ENCODE measurements at regions not wholly inside any gene's neighbourhood (a gene's known extent, or its start where the extent isn't known, plus 50 kb on each side); places are given as distances from the start of the nearest gene placed in this dataset.

DNA sequence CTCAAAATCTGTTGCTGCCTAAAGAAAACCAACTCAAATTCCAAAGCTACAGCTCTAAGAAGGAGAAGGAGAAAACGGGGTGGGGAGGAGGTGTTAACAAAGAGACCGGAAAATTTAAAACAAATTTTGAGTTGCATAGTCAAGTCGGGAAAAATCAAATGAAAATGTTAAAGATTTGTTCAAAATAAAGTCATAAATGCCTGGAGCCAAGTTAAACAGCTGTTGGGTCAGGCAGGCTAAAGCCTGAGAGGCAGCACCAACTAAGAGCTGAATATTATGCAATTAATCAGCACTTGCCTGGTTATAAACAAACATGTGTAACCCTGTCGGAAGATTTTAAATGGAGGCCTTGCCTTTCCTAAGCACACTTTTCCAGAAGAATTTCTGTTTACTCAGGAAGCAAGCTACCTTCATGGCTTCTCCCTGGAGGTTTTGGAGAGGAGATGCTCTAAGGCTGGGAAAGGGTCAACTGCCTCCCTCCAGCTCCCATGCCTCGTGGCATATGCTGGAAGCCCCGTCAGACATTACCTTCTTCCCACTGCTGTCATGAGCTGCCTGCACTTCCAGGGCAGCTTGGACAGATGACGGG, 270.5 kb downstream of the DMRT2 start:
- DNase-seq = peak in 2 of 3 donors; percentile 23 to 66

DNA sequence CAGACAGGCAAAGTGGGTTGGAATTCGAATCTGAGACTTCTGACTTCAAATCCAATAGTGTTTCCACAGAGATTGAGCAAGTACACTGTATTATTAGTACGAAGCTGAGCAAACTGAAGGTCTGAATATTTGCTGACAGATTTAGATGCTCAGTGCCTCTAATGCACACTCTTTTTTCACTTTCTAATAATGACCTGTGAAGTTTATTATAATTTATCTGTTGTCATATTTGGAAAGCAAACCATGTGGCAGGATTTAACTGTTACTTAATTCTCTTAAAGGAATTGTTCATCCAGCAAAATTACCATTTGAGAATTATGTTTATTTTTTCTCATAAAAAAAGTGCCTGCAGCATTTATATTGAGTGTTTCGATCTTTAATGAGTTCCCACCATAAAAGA, 277.3 kb downstream of the DMRT2 start:
- no peak for DNase-seq

DNA sequence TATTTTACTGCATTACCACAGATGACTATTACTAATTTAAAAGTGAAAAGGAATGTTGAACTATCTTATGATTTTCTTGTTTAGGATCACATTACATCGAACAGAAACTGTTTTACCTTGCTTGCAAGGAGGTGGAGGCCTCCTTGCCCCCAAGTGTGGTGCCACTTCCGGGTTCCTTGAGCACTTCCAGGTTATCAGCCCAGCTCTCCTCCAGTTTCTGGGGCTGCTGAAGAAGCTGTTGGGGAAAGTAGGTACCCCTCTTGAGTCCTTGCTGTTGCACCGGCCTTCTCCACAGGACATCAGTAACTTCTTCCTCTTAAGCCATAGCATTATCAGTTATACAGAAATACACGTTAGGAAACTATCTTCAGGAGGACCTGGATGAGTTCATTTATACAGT, 278.2 kb downstream of the DMRT2 start:
- no peak for DNase-seq

- DNase-seq = peak in 2 of 3 donors; percentile 23 to 67
These were observed 281.4 kb downstream of the DMRT2 start for GRCh38 chr9:1331546-1332038.

GRCh38 chr9:1332156-1332555, 282.0 kb downstream of the DMRT2 start:
- peak in 2 of 3 donors; percentile 25 to 61 for DNase-seq

- no peak for DNase-seq
These were observed 285.0 kb downstream of the DMRT2 start for GRCh38 chr9:1335174-1335573.

DNA sequence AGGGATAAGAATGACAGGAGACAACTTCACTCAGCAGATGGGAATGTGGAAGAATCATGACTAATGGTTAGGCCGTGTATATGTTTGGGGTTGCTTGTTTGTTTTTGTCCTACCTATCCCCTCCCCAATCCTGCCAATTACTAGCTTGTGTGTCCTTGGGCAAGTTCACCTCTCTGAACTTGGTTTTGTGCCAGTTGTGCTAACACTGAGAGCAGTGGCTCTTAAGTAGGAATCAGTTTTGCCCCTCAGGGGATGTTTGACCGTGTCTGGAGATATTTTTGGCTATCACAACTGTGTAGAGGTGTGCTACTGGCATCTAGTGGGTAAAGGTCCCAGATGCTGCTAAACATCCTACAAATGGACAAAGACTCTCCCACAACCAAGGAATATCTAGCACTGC, 287.0 kb downstream of the DMRT2 start:
- DNase-seq = no peak

GRCh38 chr9:1340390-1340789, 290.2 kb downstream of the DMRT2 start:
- DNase-seq = peak in 1 of 3 donors; percentile 36

DNA sequence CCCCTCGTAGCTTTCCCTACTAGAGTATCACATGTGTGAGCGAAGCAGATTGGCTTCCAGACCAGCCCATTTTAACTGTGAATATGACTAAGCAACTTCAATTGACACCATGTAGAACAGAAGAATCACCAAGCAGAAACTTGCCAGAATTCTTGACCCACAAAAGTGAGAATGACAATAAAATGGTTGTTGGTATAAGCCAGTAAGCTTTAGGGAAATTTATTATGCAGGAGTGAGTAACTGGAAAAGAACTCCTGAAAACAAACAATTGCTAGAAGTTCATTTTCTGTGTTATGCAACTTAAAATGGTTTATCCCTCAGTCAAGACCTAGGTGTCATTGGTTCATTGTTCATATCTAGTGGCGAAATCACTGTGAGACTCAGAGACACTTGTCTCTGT, 303.1 kb downstream of the DMRT2 start:
- no peak for DNase-seq

GRCh38 chr9:1354086-1354485, 303.9 kb downstream of the DMRT2 start:
- no peak for DNase-seq

- peak in 2 of 3 donors; percentile 34 to 55 for DNase-seq
These were observed 304.4 kb downstream of the DMRT2 start for GRCh38 chr9:1354606-1355005.

DNA sequence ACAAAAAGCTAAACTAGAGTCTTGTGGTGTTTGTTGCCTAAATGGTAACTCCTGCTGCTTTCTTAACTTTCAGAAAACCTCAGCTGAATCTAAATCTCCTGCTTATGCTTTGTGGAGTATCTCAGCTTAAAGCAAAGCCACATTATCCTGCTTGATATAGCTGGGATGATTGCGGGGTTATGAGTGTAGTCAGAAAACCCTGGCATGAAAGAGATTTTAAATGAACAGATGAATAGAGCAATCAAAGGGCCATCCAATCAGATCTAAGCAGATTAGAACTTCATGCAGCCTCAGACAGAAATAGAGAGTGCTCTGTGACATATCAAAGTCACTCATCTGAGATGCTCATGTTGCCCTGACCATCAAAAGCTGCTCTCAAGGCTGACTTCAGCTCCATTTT, 305.5 kb downstream of the DMRT2 start:
- DNase-seq = peak in 1 of 3 donors; percentile 27

DNA sequence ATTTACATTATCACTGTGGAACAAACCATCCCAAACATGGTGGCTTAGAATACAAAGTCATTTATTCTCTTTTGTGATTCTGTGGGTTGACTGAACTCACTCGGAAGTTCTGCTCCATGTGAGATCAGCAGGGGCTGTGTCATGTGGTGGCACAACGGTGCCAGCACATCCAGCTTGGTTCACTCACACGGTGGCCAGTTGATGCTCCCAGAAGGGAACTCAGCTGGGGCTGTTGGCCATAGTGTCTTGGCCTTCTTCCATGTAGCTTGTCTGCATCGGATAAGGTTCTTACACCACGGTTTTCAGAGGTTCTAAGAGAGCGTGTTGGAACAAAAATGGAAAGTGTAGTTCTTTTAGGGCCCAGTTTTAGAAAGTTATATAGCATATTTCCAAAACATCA, 312.7 kb downstream of the DMRT2 start:
- no peak for DNase-seq

GRCh38 chr9:1366276-1366675, 316.1 kb downstream of the DMRT2 start:
- DNase-seq = peak in 1 of 3 donors; percentile 51

DNA sequence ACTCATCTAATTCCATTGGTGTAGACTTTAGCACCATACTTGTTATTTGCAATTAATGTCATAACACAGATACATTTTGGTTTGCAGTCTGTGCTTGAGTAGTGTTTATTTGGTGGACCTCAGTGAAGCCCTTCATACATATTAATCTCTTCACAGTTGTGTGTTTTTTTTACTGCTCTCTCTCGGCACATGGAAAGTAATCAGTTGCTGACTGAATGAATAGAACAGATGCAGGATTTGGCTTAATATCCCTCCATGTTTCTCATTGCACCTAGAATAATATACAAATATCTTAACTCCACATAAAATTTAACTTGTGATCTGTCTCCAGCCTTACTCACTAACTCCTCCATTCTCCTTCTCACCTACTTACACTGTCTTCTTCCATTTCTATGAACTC, 319.1 kb downstream of the DMRT2 start:
- DNase-seq = no peak

GRCh38 chr9:1373445-1373844, 323.3 kb downstream of the DMRT2 start:
- no peak for DNase-seq

GRCh38 chr9:1383899-1384455, 333.8 kb downstream of the DMRT2 start:
- DNase-seq = peak; percentile 22 to 80 (median 61)

DNA sequence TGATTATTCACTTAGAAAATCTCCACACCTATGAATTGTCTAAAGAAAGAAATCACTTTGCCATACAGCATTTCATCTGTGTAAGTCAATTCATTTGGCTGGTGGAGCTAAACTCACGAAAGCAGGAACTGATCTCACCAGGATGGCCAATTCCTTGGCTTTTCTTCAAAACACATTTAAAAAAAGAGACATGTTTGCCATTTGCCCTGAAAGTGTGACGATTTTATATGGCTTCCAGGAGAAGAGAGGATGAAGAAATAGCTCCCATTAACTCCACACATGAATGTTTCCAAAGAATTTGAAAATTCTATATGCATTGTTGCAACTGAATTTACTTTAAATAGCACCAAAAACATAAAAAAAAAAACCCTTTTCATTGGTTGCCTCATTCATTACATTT, 334.7 kb downstream of the DMRT2 start:
- peak in 1 of 3 donors; percentile 44 for DNase-seq

DNA sequence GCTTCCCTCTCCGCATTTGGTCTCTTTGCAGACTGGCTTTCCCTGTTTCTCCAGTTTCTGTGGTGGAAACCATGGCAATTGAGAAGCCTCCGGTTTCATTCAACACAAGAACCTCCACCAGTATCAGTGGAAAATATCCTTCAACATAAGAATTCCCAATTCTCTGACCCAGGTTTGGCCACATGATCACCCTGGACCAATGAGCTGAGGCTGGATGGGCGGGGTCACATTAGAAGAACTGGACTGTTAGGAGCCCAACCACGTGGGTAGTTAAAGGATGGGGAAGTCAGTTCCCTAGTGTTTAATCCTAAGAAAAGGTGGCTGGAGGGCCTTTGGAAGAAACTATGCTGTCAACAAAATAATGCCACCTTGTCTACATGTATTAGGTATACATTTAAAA, 336.3 kb downstream of the DMRT2 start:
- DNase-seq = peak in 1 of 3 donors; percentile 34

GRCh38 chr9:1388216-1388615, 338.1 kb downstream of the DMRT2 start:
- peak in 2 of 3 donors; percentile 10 to 54 for DNase-seq

- DNase-seq = no peak
These were observed 350.8 kb downstream of the DMRT2 start for GRCh38 chr9:1400983-1401382.

DNA sequence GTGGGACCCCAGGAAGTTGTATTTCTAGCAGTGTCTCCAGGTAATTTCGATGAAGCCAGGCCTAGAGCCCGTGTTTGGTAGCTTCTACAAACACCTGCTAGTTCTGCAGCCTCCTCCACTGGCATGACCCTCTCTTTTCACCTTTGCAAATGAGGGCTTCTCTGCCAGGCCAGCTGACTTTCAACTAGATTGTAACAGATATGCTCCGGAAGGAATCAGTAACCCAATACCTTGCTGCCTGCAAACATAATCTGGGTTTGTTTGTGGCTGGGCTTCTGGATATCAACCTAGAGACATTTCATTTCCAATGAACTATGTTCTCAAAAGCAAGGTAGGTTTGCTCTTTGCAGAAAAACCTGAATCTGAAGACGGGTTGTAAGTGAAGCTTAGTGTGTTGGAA, 354.8 kb downstream of the DMRT2 start:
- no peak for DNase-seq

- DNase-seq = no peak
These were observed 361.7 kb downstream of the DMRT2 start for GRCh38 chr9:1411826-1412225.

DNA sequence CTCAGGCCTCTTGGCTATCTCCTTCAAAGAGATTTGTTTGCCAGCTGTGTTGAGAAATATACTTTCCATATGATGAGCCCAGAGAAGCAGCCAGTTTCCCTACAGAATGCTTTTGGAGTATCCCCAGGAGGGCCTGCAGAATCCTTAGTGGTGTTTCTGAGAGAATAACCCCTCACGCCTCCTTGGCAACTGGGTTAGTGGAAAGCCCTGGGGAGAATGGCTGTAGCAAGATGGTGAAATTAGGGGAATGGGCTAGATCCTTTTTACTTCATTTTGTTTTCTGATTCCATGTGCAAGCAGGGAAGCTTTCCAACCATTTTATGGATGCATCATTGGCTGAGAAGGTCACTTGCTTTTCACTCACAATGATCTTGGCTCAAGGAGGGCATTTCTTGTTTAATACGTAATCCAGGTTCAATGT, 364.6 kb downstream of the DMRT2 start:
- peak; percentile 56 to 95 (median 73) for DNase-seq
